ENCODE measurements at regions not wholly inside any gene's neighbourhood (a gene's known extent, or its start where the extent isn't known, plus 50 kb on each side); places are given as distances from the start of the nearest gene placed in this dataset.

DNA sequence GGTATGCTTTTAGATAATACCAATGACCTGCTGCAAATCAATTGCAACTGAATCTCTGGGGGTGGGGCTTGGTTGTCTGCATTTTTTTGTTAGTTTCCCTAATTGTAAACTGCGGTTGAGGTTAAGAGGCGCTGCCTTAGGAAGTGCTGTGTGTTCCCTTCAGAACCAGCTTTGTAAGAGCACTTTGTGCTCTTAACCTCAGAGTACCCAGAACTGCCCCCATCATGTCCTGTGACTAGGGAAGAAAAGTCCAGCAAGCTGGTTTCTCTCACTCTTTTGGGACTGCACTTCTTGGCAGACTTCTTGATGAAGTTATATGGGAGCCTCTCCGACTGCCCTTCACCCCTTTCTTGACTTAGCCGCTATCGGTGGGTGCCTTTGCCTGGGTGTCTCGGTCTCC, 245.5 kb upstream of the CXCR4 start:
- DNase-seq: no peak

DNA sequence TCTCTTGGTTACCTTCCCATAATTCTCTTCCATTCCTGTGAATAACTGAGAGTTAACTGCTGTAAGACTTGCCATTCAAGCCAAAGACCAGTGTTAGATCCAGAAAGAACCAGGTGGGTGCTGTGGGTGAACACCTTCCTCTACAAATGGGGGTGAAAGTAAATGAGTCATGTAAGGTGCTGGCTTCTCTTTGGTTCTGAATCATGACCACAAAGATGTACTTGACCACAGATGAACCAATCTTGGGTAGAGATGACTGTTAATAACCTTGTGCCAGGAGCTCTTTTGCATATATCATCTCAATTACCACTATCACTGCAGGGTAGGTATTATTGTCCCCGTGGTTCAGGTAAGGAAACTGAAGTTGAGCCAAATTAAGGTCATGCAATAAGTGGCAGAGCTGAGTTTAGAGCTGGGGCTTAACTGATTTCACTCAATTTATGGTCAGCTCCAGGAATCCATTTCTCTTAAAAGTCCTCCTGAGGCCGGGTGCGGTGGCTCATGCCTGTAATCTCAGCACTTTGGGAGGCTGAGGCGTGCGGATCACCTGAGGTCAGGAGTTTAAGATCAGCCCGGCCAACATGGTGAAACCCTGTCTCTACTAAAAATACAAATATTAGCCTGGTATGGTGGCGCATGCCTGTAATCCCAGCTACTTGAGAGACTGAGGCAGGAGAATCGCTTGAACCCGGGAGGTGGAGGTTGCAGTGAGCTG, 244.9 kb upstream of the CXCR4 start:
- no peak for DNase-seq

- DNase-seq: no peak
Observed at GRCh38 chr2:136361521-136361920, 243.6 kb upstream of the CXCR4 start.

- no peak for DNase-seq
Observed at GRCh38 chr2:136360790-136361189, 242.8 kb upstream of the CXCR4 start.

DNA sequence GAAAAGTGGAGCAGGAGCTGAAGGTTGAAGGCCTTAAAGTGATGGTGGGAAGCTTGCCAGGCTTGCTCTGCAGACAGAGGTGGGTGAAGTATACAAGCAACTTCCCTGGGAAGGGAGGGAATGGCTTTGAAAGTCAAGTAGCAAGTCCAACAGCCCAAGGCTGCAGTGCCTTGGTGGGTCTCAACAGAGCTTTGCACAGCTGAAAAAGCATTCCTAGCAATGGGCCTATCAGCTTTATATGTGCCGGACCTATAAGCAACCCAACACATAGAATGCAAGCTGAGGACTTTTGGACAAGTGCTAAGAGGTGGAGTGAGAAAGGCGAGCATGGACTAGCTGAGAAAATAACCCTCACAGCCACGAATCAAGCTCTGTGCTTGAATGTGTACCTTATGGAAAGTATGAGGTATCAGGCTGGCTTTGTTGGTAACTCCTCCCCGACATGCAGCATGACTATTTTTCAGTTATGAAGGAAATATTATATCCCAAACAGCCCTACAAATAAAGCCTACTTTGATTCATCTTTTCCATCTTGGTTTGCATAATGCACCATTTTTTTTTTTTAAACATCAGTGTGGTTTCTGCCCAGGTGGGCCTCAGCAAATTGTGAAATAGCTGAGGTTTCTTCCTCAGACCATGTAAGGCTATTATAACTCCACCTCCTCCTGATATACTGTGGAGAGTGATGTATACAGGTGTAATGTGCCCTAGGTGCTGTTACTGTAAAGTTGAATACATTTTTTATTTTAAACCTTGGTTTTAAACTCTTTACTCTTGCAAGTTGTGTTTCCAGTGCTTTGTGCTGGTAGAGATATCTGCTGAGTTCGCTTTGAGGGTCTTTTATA, 241.4 kb upstream of the CXCR4 start:
- no peak for DNase-seq

DNA sequence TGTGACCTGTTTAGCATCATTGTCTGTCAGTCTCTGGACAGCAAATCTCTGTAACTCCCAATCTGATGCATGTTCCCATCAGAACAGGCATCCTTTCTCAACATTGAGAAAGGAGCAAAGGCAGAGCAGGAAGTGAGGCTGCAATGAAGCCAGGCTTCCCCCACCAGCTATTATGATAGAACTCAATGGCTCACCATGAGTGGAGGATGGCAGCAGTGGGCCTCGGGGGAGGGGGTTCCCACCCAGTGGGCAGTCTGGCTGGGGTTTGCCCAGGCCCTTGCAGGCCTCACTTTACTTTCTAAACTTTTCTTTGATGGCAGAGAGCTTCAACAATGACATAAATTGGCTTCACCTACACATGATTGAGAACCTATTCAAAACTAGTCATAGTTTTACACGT, 240.6 kb upstream of the CXCR4 start:
- no peak for DNase-seq

DNA sequence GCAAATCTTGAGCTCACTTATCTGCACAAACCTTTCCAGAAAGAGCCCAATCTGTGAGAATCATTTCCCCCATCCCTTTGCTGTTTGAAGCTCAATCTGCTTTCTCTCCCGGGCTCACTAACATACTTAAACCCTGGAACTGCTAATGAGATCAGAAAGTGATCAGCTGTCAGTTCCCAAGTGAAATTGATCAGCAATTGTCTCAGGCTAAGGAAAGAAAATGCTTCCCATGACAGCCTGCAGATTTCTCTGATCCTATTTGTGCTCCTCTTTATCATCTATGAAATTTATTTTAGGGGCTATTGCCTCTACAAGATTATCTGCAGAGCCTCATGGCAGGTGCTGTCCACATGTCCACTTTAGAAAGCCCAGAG, 239.0 kb upstream of the CXCR4 start:
- no peak for DNase-seq

- DNase-seq: peak; percentile 60
Observed at GRCh38 chr2:136356125-136357006, 238.4 kb upstream of the CXCR4 start.

- no peak for DNase-seq
Observed at GRCh38 chr2:136351684-136352083, 233.7 kb upstream of the CXCR4 start.

- DNase-seq: no peak
Observed at GRCh38 chr2:136347981-136348380, 230.0 kb upstream of the CXCR4 start.

- DNase-seq: no peak
Observed at GRCh38 chr2:136344339-136344738, 226.4 kb upstream of the CXCR4 start.

DNA sequence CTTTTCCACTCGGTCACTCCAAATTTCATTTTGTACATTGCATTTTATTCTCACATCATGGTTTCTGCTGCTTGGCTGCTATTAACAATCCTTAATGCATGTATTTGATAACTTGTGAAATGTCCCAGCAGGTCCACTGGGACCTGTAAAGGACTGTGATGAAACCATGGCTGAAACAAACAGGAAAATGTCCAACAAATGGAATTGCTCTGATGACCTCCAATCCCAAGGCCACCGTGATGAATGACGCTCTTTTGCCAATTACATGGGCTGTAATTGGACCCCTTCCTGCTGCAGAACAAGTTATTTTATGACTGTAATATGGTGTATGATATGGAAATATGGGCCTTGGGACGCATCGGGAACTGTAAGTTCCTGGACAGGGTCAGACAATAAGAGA, 224.2 kb upstream of the CXCR4 start:
- DNase-seq: no peak

GRCh38 chr2:136334967-136335366, 217.0 kb upstream of the CXCR4 start:
- no peak for DNase-seq

DNA sequence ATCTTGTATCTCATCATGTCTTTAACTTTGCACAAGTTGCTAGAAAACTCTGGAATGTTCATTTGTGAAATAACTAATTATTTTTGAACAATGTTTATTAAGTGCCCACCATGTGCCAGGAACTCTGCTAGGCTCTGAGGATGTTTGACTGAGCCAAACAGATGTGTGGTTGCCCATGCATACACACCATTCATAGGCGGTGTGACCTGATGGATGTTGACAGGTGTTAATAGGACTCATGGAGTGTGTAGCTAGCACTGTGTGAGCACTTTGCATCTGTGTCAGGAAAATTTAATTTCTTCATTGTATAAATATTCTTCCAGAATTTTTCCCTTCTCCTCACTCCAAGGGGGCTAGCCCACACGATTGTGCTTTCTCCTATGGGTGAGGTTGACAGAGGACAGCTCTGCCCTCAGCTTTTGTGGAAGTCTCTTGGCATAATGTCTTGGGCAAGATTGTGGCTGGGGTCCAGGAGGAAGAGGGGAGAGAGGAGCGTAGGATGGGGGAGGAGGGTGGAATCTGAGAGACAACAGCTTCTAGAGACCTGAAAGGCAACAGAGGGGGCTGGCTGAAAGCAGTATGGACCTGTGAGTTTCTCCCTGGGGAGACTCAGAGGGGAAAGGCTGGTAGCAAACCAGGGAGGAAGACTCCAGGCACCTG, 214.6 kb upstream of the CXCR4 start:
- no peak for DNase-seq

- no peak for DNase-seq
Observed at GRCh38 chr2:136331226-136331625, 213.3 kb upstream of the CXCR4 start.

DNA sequence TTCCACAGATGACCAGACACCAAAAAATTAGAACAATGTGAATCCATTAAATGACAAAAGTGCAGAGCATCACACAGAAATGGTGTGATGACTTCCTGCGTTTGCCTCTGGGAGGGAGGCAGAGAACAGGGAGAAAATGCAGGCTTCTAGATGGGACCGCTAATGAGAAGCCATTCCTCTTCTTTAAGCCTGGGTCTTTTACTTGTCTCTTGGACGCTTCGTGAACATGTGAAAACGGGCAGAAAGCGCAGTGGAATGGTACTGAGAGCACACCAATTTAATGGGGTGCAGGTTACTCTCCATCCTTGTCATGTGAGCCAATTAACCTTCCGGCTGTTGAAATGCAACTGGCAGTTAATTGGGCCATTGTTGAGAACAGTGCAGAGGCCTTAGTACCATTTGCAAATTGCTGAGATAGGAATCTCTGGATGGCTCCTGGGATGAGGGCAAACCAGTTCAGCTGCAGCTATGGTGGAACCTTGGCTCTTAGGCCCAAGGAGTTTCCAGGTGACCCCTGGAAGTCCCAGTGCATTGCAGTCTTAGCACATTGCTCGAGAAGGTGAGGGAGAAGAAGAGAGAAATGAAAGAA, 210.4 kb upstream of the CXCR4 start:
- DNase-seq: no peak

DNA sequence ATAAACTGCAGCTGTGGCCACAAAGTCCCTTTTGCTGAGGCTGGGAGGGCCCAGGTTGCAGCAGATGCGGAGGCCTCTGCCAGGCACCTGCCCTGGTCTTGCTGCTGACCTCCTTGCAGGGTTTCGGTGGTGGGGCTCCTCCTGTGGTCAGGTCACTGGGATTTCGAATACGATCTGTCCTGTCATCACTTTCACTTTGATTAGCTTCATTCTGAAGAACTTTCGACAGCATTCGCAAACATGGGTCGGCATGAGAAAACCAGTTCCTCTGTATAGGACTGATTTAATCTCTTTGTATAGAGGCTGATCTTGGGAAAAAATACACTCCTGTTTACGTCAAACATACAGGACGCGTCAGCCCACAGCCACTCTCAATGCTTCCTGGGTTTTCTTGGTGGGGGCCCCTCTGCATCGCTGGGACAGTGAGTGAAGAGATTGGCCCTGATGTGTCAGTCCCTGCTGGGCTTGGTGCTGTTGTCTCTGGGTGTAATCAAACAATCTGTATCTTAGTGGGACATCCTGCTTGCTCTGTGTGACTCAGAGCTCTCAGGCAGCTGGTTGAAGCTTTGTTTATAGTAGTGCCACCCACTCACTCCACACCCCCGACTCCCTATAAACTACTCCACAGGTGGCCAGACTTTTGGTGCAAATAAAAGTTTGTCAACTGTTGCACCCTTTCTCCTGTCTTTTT, 209.4 kb upstream of the CXCR4 start:
- DNase-seq: peak; percentile 44

DNA sequence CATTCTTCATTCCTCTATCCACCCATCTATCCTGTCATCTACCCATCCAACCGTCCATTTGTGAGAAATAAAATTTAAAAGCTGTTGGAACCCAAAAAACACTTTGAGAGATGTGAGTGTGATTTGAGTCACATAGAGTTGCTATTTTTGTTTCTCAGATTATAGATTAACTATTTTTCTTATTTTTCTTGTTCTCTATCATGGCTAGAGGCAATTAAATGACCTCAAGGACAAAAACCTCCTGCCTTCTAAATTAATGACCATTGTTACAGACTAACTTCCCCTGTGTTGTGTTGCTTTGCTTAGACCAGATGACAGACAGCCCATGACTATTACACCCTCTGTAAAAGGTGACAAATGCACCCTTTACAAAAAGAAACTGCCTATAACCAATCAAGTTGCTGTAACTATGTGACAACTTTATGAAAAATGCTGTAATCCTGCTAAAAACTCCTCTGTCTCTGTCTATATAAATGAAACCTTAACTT, 207.9 kb upstream of the CXCR4 start:
- no peak for DNase-seq

DNA sequence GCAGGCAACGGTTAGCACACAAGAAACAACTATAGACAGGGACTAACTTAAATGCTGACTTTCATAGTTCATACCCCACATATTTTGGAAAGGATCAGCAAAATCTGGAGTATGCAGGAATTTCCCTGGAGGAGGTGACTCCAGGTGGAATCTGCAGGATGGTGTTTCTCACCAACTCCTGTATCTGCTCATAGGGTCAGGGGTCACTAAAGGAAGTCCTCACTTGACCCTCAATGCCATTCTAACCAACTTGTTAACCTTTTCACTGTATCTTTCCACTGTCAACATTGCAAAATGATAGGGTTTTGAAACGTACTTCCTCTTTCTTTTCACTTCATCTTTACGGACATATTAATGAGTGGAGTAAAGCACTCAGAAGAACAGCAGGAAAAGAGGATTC, 207.0 kb upstream of the CXCR4 start:
- DNase-seq: no peak

DNA sequence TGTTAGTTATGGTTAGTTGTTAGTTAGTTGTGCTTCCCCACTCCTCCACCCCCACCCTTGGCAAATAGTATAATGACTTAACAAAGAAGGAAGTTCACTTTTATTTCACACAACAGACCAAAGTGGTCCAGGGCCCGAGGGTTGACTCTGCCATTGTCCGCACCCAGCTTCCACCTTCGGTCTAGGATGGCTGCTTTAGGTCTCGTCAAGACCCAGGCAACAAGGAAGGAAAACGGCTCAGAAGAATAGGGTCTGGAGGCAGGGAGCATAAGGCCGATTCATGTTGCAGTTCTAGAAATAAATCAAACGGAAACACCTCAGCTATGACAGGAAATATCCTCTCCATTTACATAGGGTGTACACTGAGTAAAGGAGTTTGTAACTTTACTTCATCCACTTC, 206.0 kb upstream of the CXCR4 start:
- peak; percentile 4 for DNase-seq

GRCh38 chr2:136323195-136323594, 205.2 kb upstream of the CXCR4 start:
- peak; percentile 5 for DNase-seq

GRCh38 chr2:136322428-136322827, 204.5 kb upstream of the CXCR4 start:
- no peak for DNase-seq
